ENCODE measurements at regions not wholly inside any gene's neighbourhood (a gene's known extent, or its start where the extent isn't known, plus 50 kb on each side); places are given as distances from the start of the nearest gene placed in this dataset.

DNA sequence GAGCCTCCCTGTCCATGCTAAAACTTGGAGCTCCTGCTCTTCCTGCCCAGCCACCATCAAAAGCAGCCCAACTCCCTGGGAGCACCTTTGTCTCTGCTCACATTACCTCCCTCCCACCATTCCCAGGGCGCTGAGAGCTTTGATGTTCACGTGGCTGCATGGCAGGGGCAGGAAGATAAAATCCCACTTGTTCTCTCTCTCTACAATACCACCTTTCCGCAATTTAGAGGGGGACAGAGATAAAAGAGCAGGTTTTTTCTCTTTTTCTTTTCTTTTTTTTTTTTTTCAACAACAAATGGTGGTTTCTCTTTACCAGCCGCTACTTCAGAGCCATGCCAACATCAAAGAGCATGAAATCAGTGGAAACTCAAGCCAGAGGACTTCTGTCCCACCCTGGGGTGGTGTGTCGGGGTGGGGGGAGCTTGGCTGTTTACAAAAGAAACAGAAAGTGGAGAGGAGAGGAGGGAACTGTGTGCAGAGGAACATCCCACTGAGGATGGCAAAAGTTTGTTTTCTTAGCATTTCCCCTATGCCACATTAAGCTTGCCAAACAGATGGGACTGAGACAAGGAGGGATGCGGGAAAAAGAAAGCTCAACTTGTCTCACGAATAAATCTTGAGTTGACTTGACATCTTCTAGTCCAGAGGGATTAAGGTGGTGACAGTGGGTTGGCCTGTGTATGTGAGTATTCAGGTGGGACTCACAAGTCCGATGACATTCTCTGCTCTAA lies 103.7 kb upstream of the NUDT4 start:
- TF ChIP-seq CTCF (IDR thresholded peaks at IDR 0.05): no peak
- Mint-ChIP-seq H3K27me3 (ENCODE audit: low read depth) (no peaks in the 10 kb centered on the region), H3K27ac (ENCODE audit: unreplicated experiment) (peak overlapping the region; percentile 49), H3K9me3 (ENCODE audit: low read depth) (peaks cover 3% of the 10 kb centered on the region), H3K4me1 (ENCODE audit: low read depth) (peaks cover 14% of the 10 kb centered on the region), H3K4me3 (ENCODE audit: unreplicated experiment) (peak overlapping the region; percentile 41), H3K36me3 (ENCODE audit: low read depth) (no peaks in the 10 kb centered on the region)
- no peak for DNase-seq (ENCODE audit: low spot score)

GRCh38 chr12:93274937-93275336 lies 102.8 kb upstream of the NUDT4 start:
- peaks cover 19% of the 10 kb centered on the region for H3K4me1 Mint-ChIP-seq (ENCODE audit: low read depth)
- DNase-seq (ENCODE audit: low spot score): no peak
- no peaks in the 10 kb centered on the region for H3K27me3 Mint-ChIP-seq (ENCODE audit: low read depth)
- H3K36me3 Mint-ChIP-seq (ENCODE audit: low read depth): no peaks in the 10 kb centered on the region
- H3K27ac Mint-ChIP-seq (ENCODE audit: unreplicated experiment): no peak overlapping the region
- TF ChIP-seq CTCF (IDR thresholded peaks at IDR 0.05): no peak
- no peak overlapping the region for H3K4me3 Mint-ChIP-seq (ENCODE audit: unreplicated experiment)
- H3K9me3 Mint-ChIP-seq (ENCODE audit: low read depth): peaks cover 3% of the 10 kb centered on the region

DNA sequence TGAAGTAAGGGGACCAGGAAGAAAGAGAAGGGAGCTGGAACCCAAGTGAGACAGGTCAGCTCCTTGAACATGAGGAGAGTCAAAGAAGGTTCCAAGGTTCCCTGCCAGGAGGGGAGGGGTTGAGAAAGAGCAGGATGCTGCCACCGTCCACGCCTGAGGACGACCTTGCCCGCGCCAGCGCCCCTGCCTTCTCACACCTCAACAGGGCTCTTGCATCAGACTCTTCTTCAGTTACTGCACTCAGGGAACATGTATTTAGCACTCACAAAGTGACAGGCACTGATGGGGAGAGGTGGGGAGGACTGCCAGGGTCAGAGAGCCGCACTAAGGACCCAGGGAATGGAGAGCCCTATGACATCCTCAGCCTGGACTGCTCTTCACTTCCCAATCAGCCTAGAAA lies 102.1 kb upstream of the NUDT4 start:
- Mint-ChIP-seq H3K4me3 (ENCODE audit: unreplicated experiment) (no peak overlapping the region), H3K27me3 (ENCODE audit: low read depth) (no peaks in the 10 kb centered on the region), H3K4me1 (ENCODE audit: low read depth) (peaks cover 23% of the 10 kb centered on the region), H3K36me3 (ENCODE audit: low read depth) (no peaks in the 10 kb centered on the region), H3K9me3 (ENCODE audit: low read depth) (peaks cover 3% of the 10 kb centered on the region), H3K27ac (ENCODE audit: unreplicated experiment) (no peak overlapping the region)
- DNase-seq (ENCODE audit: low spot score): no peak
- TF ChIP-seq CTCF (IDR thresholded peaks at IDR 0.05): no peak

- TF ChIP-seq CTCF (IDR thresholded peaks at IDR 0.05): no peak
- H3K27ac Mint-ChIP-seq (ENCODE audit: unreplicated experiment): no peak overlapping the region
- H3K4me3 Mint-ChIP-seq (ENCODE audit: unreplicated experiment): no peak overlapping the region
- no peak for DNase-seq (ENCODE audit: low spot score)
- no peaks in the 10 kb centered on the region for H3K9me3 Mint-ChIP-seq (ENCODE audit: low read depth)
- H3K36me3 Mint-ChIP-seq (ENCODE audit: low read depth): no peaks in the 10 kb centered on the region
- H3K27me3 Mint-ChIP-seq (ENCODE audit: low read depth): no peaks in the 10 kb centered on the region
- H3K4me1 Mint-ChIP-seq (ENCODE audit: low read depth): peaks cover 11% of the 10 kb centered on the region
Measured at GRCh38 chr12:93279565-93280412, 97.9 kb upstream of the NUDT4 start.

DNA sequence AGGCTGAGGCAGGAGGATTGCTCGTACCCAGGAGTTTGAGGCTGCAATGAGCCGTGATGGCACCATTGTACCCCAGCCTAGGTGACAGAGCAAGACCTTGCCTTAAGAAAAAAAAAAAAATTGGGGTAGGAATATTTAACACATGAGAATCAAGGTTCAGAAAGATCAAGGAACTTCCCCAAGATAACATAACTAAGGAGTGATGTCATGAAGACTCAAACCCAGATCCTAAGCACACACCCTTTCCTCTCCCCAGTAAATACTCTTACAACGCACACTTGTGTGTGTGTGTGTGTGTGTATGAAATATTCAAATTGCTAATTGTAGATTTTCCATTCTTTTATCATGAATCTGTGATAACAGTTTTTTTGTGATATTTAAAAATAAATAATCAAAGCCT lies 90.6 kb upstream of the NUDT4 start:
- Mint-ChIP-seq H3K4me1 (ENCODE audit: low read depth) (no peaks in the 10 kb centered on the region), H3K27ac (ENCODE audit: unreplicated experiment) (no peak overlapping the region), H3K36me3 (ENCODE audit: low read depth) (no peaks in the 10 kb centered on the region), H3K27me3 (ENCODE audit: low read depth) (no peaks in the 10 kb centered on the region), H3K9me3 (ENCODE audit: low read depth) (peaks cover 3% of the 10 kb centered on the region), H3K4me3 (ENCODE audit: unreplicated experiment) (no peak overlapping the region)
- no peak for DNase-seq (ENCODE audit: low spot score)
- TF ChIP-seq CTCF (IDR thresholded peaks at IDR 0.05): no peak
